ENCODE measurements at regions not wholly inside any gene's neighbourhood (a gene's known extent, or its start where the extent isn't known, plus 50 kb on each side); places are given as distances from the start of the nearest gene placed in this dataset.
"Not testable (repeated sequence)": the region's sequence is repeated elsewhere in the genome, so short reads cannot be mapped to it uniquely, and the experiment has no call there.

DNA sequence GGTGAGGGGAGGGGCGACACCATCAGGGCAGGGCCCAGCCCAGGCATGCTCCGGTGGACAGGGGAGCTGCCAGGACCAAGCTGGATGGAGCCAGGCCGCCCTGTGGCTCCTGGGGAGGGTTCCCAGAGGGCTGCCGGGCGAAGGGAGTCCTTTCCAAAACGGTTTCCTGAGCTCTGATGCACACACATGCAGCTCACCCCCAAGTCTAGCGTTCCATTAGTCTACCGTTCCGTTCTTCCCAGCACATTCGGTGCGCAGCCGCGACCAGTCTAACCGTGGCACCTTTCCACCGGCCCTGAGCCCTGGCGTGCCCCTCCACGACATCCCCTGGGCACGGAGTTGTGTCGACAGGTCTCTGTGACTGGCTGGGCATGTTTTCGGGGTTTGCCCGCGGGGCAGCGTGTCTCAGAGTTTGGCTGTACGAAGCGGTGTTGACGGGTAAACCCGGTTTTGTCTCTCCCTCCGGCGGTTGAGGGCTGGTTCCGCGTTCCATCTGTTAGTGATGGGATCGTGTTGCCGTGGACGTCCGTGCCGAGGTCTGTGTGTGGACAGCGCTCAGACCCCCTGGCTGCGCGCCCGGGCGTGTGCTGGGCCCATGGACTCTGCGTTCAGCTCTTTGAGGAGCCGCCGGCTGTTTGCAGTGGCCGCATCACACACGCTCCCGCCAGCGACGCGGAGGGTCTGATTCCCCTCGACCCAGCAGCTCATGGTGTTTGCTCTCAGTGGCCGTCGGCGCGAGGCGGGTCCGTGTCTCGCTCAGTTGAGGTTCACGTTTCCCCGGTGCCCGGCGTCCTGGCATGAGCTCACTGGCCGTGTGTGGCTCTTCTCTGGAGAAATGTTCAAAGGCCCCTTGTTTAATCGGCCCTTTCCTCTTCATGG, 121.2 kb downstream of the IGLL1 start:
- Histone ChIP-seq H3K4me3 (ENCODE audit: low read depth, low read length) (no peak overlapping the region), H3K27me3 (ENCODE audit: control insufficient read depth, insufficient read depth, low read length) (peaks cover 10% of the 10 kb centered on the region), H3K9me3 (ENCODE audit: control insufficient read depth, insufficient read depth, low read length) (no peaks in the 10 kb centered on the region; the same call in 1 of the 2 replicates), H3K27ac (ENCODE audit: low read depth, low read length) (no peak overlapping the region)
- TF ChIP-seq, protein P1, sequence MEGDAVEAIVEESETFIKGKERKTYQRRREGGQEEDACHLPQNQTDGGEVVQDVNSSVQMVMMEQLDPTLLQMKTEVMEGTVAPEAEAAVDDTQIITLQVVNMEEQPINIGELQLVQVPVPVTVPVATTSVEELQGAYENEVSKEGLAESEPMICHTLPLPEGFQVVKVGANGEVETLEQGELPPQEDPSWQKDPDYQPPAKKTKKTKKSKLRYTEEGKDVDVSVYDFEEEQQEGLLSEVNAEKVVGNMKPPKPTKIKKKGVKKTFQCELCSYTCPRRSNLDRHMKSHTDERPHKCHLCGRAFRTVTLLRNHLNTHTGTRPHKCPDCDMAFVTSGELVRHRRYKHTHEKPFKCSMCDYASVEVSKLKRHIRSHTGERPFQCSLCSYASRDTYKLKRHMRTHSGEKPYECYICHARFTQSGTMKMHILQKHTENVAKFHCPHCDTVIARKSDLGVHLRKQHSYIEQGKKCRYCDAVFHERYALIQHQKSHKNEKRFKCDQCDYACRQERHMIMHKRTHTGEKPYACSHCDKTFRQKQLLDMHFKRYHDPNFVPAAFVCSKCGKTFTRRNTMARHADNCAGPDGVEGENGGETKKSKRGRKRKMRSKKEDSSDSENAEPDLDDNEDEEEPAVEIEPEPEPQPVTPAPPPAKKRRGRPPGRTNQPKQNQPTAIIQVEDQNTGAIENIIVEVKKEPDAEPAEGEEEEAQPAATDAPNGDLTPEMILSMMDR (IDR thresholded peaks at IDR 0.05; ENCODE audit: low read depth, low read length) = no peak
- ChIA-PET POLR2A (no interaction called here), CTCF (no interaction called here)
- no peak for DNase-seq (ENCODE audit: low read depth, low spot score)

DNA sequence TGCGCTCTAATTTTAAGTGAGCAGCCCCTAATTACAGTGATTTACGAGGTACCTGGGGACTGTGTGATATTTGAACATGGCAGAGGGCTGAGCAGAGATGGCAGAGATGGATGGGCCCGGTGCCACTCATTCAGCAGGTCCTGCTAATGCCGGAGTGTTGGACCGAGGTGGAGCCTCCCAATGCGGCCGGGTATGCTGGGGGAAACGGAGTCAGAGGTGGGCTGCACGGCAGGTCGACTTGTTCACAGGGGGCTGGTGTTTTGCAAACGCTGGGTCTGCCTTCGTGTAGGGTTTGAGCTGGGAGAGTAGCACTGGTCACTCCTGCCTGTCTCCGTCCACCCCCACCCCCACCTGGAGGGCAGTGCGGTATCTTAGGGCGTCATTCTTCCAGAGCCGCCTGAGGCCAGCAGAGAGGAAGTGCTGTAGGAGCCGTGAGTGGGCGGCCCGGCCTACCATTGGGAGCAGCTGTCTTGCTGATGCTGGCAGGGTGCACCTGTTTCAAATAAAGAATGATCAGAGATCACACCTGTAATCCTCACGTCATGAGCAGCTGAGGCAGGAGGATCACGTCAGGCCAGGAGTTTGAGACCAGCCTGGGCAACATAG, 122.6 kb downstream of the IGLL1 start:
- no peaks in the 10 kb centered on the region; the same call in 1 of the 2 replicates for H3K9me3 ChIP-seq (ENCODE audit: control insufficient read depth, insufficient read depth, low read length)
- no peak for DNase-seq (ENCODE audit: low read depth, low spot score)
- TF ChIP-seq, protein P1 (IDR thresholded peaks at IDR 0.05; ENCODE audit: low read depth, low read length) = no peak
- no peak overlapping the region for H3K27ac ChIP-seq (ENCODE audit: low read depth, low read length)
- POLR2A ChIA-PET = no interaction called here
- no peak overlapping the region for H3K4me3 ChIP-seq (ENCODE audit: low read depth, low read length)
- CTCF ChIA-PET = no interaction called here
- H3K27me3 ChIP-seq (ENCODE audit: control insufficient read depth, insufficient read depth, low read length) = peaks cover 8% of the 10 kb centered on the region

- H3K4me3 ChIP-seq (ENCODE audit: low read depth, low read length); DNase-seq (ENCODE audit: low read depth, low spot score); CTCF ChIA-PET; H3K9me3 ChIP-seq (ENCODE audit: control insufficient read depth, insufficient read depth, low read length); POLR2A ChIA-PET; H3K27me3 ChIP-seq (ENCODE audit: control insufficient read depth, insufficient read depth, low read length); H3K27ac ChIP-seq (ENCODE audit: low read depth, low read length): not testable (repeated sequence)
Measured at GRCh38 chr22:23456666-23457379, 123.3 kb downstream of the IGLL1 start.

GRCh38 chr22:23454345-23454744, 125.7 kb downstream of the IGLL1 start:
- H3K4me3 ChIP-seq (ENCODE audit: low read depth, low read length); DNase-seq (ENCODE audit: low read depth, low spot score); H3K9me3 ChIP-seq (ENCODE audit: control insufficient read depth, insufficient read depth, low read length); H3K27me3 ChIP-seq (ENCODE audit: control insufficient read depth, insufficient read depth, low read length); CTCF ChIA-PET; POLR2A ChIA-PET; H3K27ac ChIP-seq (ENCODE audit: low read depth, low read length): not testable (repeated sequence)

- DNase-seq (ENCODE audit: low read depth, low spot score) = no peak
- TF ChIP-seq, protein P1 (IDR thresholded peaks at IDR 0.05; ENCODE audit: low read depth, low read length) = no peak
- CTCF ChIA-PET = no interaction called here
- Histone ChIP-seq H3K27me3 (ENCODE audit: control insufficient read depth, insufficient read depth, low read length) (peaks cover 3% of the 10 kb centered on the region), H3K9me3 (ENCODE audit: control insufficient read depth, insufficient read depth, low read length) (peaks cover 11% of the 10 kb centered on the region; the same call in 1 of the 2 replicates), H3K27ac (ENCODE audit: low read depth, low read length) (no peak overlapping the region), H3K4me3 (ENCODE audit: low read depth, low read length) (no peak overlapping the region)
- POLR2A ChIA-PET = no interaction called here
Measured at GRCh38 chr22:23453277-23453676, 126.8 kb downstream of the IGLL1 start.

All from AG04450 (cell line).